ENCODE measurements at regions not wholly inside any gene's neighbourhood (a gene's known extent, or its start where the extent isn't known, plus 50 kb on each side); places are given as distances from the start of the nearest gene placed in this dataset.

DNA sequence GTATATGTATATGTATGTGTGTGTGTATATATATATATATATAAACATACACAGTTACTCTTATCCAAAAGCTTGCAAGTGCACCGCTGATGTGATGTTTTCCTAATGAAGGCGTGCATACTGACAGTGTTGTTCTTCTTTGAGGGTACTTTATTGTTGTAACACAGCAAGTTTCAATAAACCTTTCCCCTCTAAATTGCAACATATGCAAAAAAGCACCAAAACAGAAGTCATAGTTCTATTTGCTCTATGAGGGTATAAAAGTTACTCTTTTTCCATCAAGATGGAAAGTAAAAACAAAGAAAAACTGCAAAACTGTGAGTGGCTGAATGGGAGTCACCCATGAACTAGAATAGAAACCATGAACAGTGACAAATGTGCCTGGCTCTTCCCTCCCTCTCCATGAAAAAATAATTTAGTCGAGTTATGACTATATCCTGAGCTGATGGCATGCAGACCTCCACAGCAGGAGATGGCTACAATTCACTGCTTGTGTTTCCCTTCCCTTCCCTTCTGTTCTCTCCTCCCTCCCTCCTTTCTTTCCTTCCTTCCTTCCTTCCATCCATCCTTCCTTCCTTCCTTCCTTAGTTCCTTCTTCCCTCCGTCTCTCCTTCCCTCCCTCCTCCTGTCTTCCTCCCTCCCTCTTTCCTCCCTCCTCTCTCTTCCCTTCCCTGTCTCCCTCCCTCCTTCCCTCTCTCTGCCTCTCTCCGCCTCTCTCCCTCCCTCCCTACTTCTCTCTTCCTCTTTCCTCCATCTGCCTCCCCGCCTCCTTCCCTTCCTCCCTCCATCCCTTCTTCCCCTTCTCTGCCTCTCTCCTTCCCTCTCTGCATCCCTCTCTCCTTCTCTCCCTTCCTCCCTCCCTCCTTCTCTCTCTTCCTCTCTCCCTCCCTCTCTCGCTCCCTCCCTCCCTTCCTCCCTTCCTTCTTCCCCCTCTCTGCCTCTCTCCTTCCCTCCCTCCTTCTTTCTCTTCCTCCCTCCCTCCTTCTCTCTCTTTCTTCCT, 220.7 kb upstream of the POU3F1 start:
- no peak overlapping the region for H3K4me3 ChIP-seq (ENCODE audit: low read depth, low read length)
- no peak for DNase-seq (ENCODE audit: low read depth)
- TF ChIP-seq, protein P1, sequence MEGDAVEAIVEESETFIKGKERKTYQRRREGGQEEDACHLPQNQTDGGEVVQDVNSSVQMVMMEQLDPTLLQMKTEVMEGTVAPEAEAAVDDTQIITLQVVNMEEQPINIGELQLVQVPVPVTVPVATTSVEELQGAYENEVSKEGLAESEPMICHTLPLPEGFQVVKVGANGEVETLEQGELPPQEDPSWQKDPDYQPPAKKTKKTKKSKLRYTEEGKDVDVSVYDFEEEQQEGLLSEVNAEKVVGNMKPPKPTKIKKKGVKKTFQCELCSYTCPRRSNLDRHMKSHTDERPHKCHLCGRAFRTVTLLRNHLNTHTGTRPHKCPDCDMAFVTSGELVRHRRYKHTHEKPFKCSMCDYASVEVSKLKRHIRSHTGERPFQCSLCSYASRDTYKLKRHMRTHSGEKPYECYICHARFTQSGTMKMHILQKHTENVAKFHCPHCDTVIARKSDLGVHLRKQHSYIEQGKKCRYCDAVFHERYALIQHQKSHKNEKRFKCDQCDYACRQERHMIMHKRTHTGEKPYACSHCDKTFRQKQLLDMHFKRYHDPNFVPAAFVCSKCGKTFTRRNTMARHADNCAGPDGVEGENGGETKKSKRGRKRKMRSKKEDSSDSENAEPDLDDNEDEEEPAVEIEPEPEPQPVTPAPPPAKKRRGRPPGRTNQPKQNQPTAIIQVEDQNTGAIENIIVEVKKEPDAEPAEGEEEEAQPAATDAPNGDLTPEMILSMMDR (IDR thresholded peaks at IDR 0.05; ENCODE audit: control insufficient read depth, extremely low read depth, insufficient read depth), result no peak

DNA sequence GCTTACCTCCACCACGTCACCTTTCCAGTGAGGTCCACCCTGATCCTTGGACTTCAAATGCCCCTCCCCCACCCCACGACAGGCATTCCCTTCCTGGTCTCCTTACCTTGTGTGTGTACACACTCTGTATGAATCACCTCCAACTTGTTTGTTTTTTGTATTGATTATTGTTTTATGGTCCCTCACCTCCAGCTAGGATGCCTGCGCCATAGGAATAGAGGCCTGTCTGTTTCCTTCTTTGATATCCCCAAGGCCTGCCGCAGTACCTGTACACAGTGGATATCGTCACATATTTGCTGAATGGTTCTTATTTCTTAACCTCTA, 219.6 kb upstream of the POU3F1 start:
- no peak for DNase-seq (ENCODE audit: low read depth)
- TF ChIP-seq, protein P1 (IDR thresholded peaks at IDR 0.05; ENCODE audit: control insufficient read depth, extremely low read depth, insufficient read depth), result no peak
- H3K4me3 ChIP-seq (ENCODE audit: low read depth, low read length), result no peak overlapping the region

DNA sequence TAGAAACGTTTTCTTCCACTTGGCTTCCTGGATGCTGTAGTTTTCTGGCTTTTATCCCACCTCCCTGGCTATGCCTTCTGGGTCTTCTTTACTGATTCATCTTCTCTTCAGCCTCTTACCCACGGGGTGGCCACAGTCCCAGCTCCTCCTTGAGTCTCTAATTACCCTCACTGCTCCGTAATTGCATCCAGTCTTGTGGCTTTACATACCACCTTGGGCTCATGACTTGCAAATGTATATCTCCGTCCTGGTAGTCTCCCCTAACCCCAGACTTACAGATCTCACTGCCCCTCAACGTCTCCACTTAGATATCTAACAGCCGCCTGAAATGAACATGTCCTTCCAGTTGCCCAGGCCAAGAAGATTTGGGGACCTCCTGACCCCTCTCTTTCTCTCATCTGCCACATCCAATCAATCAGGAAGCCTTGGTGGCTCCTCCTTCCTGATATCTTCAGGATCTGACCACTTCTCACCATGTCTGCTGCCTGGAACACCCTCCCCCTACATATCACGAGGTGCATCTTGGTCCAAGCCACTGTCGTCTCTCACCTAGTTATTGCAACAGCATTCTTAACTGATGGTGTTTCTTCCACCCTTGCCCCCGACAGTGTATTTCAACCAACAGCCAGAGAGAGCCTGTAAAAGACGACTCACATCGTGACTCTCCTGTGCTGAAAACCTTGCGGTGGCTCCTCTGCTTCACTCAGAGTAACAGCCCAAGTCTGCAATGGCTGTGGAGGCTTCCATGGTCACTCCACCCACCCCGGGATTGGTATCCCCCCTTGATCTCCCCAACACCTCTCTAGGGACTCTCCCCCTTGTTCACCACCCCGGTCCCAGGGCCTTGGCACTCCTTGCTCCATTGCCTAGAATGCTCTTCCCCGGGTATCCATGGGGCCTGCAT, 219.0 kb upstream of the POU3F1 start:
- DNase-seq (ENCODE audit: low read depth), result no peak
- TF ChIP-seq, protein P1 (IDR thresholded peaks at IDR 0.05; ENCODE audit: control insufficient read depth, extremely low read depth, insufficient read depth), result no peak
- H3K4me3 ChIP-seq (ENCODE audit: low read depth, low read length), result no peak overlapping the region

DNA sequence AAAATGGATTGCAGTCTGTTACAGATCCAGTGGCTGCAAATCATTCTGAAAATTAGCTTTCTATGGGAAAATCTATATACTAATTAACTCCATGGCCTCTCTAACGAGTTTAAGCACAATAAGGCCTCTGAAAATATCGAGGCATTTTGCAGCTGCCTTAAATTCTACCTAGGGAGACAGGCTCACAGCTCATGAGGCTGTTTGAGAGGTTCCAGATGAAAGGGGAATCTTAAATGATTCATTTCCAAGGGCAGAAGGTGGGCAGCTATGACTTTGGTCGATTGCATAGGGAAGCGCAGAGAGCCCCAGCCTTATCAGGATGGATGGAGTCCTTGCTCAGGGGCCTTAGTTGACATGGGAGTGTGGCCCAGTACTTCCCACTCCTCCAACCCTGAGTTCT, 216.8 kb upstream of the POU3F1 start:
- TF ChIP-seq, protein P1 (IDR thresholded peaks at IDR 0.05; ENCODE audit: control insufficient read depth, extremely low read depth, insufficient read depth), result no peak
- DNase-seq (ENCODE audit: low read depth), result no peak
- no peak overlapping the region for H3K4me3 ChIP-seq (ENCODE audit: low read depth, low read length)

DNA sequence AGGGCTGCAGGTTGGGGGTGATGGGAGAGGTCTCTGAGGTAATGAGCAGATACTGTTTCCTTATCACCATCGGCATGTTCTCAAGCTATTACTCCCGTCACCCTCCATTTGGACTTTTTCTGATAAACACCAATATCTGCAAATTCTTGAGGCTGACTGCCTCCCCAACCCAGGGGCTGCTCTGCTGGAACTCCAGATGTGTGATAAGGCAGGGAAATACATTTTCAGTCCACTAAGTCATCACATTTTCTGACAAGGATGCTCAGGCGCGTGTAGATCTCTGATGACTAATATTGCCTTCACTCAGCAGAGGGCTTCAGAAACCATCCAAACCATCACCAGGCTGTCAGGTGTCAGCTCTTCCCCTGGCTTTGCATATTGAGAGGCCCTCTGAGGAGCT, 215.0 kb upstream of the POU3F1 start:
- TF ChIP-seq, protein P1 (IDR thresholded peaks at IDR 0.05; ENCODE audit: control insufficient read depth, extremely low read depth, insufficient read depth), result no peak
- no peak overlapping the region for H3K4me3 ChIP-seq (ENCODE audit: low read depth, low read length)
- no peak for DNase-seq (ENCODE audit: low read depth)

DNA sequence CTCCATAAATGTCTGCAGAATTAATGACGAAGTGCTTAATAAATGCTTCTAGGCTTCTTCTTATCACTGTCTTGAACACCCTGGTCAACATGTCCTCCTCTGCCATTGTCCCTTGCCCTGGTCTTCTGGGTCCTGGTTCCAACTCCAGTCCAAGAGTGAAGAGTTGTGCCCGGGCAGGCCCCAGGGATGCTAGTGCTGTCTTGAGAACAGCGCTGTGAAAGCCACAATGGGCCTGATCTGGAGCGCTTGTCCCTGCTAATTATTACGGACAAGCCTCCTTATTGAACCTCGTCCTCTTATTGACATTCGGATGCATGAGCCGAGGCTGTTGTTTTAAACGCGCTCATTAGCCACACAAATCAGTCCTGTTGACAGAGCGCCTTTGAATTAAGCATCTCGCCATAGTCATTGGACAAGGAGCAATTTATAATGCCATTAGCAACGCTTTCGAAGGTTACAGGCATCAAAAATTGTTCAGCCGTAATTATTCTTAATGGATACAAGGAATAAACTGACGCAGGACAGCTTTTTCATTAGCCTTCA, 211.6 kb upstream of the POU3F1 start:
- TF ChIP-seq, protein P1 (IDR thresholded peaks at IDR 0.05; ENCODE audit: control insufficient read depth, extremely low read depth, insufficient read depth), result no peak
- DNase-seq (ENCODE audit: low read depth), result no peak
- no peak overlapping the region for H3K4me3 ChIP-seq (ENCODE audit: low read depth, low read length)
